GM19467 (cell line): ENCODE measurements at regions not wholly inside any gene's neighbourhood (a gene's known extent, or its start where the extent isn't known, plus 50 kb on each side); places are given as distances from the start of the nearest gene placed in this dataset.
"Not testable (repeated sequence)": the region's sequence is repeated elsewhere in the genome, so short reads cannot be mapped to it uniquely, and the experiment has no call there.

Experiments used
- ATAC-seq: cut with Tn5 transposase; IDR thresholded peaks from one replicate; pipeline ENCODE4 v1.9.1; 2021; ENCODE audit warnings: mild to moderate bottlenecking, moderate library complexity; ENCODE audit not compliant: unreplicated experiment

- not testable (repeated sequence) for ATAC-seq
Observed at GRCh38 chrX:74181976-74182375, 122.0 kb upstream of the ZCCHC13 start.

GRCh38 chrX:74180716-74181115 is 123.3 kb upstream of the ZCCHC13 start:
- no peak for ATAC-seq

- ATAC-seq, result no peak
Observed at GRCh38 chrX:74179990-74180389, 124.0 kb upstream of the ZCCHC13 start.

- no peak for ATAC-seq
Observed at GRCh38 chrX:74179499-74179898, 124.5 kb upstream of the ZCCHC13 start.

GRCh38 chrX:74179071-74179470 is 124.9 kb upstream of the ZCCHC13 start:
- no peak for ATAC-seq

- no peak for ATAC-seq
Observed at GRCh38 chrX:74178536-74178935, 125.4 kb upstream of the ZCCHC13 start.

GRCh38 chrX:74171465-74171864 is 132.5 kb upstream of the ZCCHC13 start:
- no peak for ATAC-seq

- ATAC-seq, result no peak
Observed at GRCh38 chrX:74162199-74162598, 141.8 kb upstream of the ZCCHC13 start.

GRCh38 chrX:74160816-74161215 is 143.2 kb upstream of the ZCCHC13 start:
- ATAC-seq, result no peak

GRCh38 chrX:74160358-74160757 is 143.6 kb upstream of the ZCCHC13 start:
- no peak for ATAC-seq

GRCh38 chrX:74147439-74147838 is 156.5 kb upstream of the ZCCHC13 start:
- no peak for ATAC-seq

- ATAC-seq, result no peak
Observed at GRCh38 chrX:74138943-74139342, 165.0 kb upstream of the ZCCHC13 start.

GRCh38 chrX:74133156-74133796 is 170.7 kb upstream of the ZCCHC13 start:
- ATAC-seq, result peak; percentile 63

GRCh38 chrX:74132280-74132679 is 171.7 kb upstream of the ZCCHC13 start:
- ATAC-seq, result no peak

- no peak for ATAC-seq
Observed at GRCh38 chrX:74119016-74119910, 184.7 kb upstream of the ZCCHC13 start.

GRCh38 chrX:74117962-74118902 is 185.7 kb upstream of the ZCCHC13 start:
- no peak for ATAC-seq

GRCh38 chrX:74111245-74111644 is 192.7 kb upstream of the ZCCHC13 start:
- ATAC-seq, result no peak

GRCh38 chrX:74107666-74108065 is 196.3 kb upstream of the ZCCHC13 start:
- no peak for ATAC-seq

GRCh38 chrX:74104356-74105015 is 199.5 kb upstream of the ZCCHC13 start:
- no peak for ATAC-seq

- ATAC-seq, result not testable (repeated sequence)
Observed at GRCh38 chrX:74098407-74098806, 205.6 kb upstream of the ZCCHC13 start.

- ATAC-seq, result no peak
Observed at GRCh38 chrX:74090049-74090448, 213.9 kb upstream of the ZCCHC13 start.
